ENCODE measurements at regions not wholly inside any gene's neighbourhood (a gene's known extent, or its start where the extent isn't known, plus 50 kb on each side); places are given as distances from the start of the nearest gene placed in this dataset.
"Not testable (repeated sequence)": the region's sequence is repeated elsewhere in the genome, so short reads cannot be mapped to it uniquely, and the experiment has no call there.

DNA sequence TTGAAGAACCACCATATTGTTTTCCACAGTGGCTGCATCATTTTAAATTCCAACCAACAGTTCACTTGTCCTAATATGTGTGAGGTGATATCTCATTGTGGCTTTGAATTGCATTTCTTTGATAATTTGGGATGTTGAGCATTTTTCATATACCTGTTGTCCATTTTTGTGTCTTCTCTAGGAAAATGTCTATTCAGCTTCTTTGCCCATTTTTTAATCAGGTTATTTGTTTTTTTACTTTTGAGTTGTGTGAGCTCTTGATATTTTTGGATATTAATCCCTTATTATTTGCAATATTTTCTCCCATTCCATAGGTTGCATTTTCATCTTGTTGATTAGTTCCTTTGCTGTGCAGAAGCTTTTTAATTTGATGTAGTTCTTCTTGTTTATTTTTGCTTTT, 95.1 kb upstream of the CCDC71L start:
- H3K4me1 ChIP-seq (ENCODE audit: low read length), result peaks cover 45% of the 10 kb centered on the region
- H3K4me2 ChIP-seq (ENCODE audit: low read length), result no peak overlapping the region
- no peaks in the 10 kb centered on the region for H4K20me1 ChIP-seq (ENCODE audit: insufficient read depth, low read length)
- no peak for TF ChIP-seq EZH2phosphoT487 (IDR thresholded peaks at IDR 0.05; ENCODE audit: low read depth)
- TF ChIP-seq CTCF (IDR thresholded peaks at IDR 0.05; ENCODE audit: low read depth, low read length), result no peak
- no peaks in the 10 kb centered on the region for H3K27me3 ChIP-seq (ENCODE audit: low read depth, low read length)
- H3K9me3 ChIP-seq (ENCODE audit: insufficient read depth, low read length), result no peaks in the 10 kb centered on the region
- peaks cover 4% of the 10 kb centered on the region for H3K36me3 ChIP-seq (replicated peaks; ENCODE audit: low read depth, low read length)
- no peak overlapping the region for H3K27ac ChIP-seq (ENCODE audit: low read length)
- H3K9ac ChIP-seq (ENCODE audit: low read length), result no peak overlapping the region
- H3K4me3 ChIP-seq (ENCODE audit: low read length), result no peak overlapping the region
- no peaks in the 10 kb centered on the region for H3K79me2 ChIP-seq (ENCODE audit: low read length)
- H2AFZ ChIP-seq (ENCODE audit: low read depth, low read length), result no peak overlapping the region

GRCh38 chr7:106756884-106757283, 95.9 kb upstream of the CCDC71L start:
- no peak for TF ChIP-seq EZH2phosphoT487 (IDR thresholded peaks at IDR 0.05; ENCODE audit: low read depth)
- TF ChIP-seq CTCF (IDR thresholded peaks at IDR 0.05; ENCODE audit: low read depth, low read length), result no peak
- H3K4me2 ChIP-seq (ENCODE audit: low read length), result no peak overlapping the region; the same call in 1 of the 2 replicates

GRCh38 chr7:106757846-106758245, 96.9 kb upstream of the CCDC71L start:
- TF ChIP-seq CTCF (IDR thresholded peaks at IDR 0.05; ENCODE audit: low read depth, low read length) (no peak), EZH2phosphoT487 (IDR thresholded peaks at IDR 0.05; ENCODE audit: low read depth) (no peak)
- Histone ChIP-seq H3K9ac (ENCODE audit: low read length) (peak overlapping the region; percentile 50), H3K79me2 (ENCODE audit: low read length) (no peaks in the 10 kb centered on the region), H2AFZ (ENCODE audit: low read depth, low read length) (no peak overlapping the region; the same call in 1 of the 2 replicates), H4K20me1 (ENCODE audit: insufficient read depth, low read length) (no peaks in the 10 kb centered on the region), H3K9me3 (ENCODE audit: insufficient read depth, low read length) (no peaks in the 10 kb centered on the region), H3K4me3 (ENCODE audit: low read length) (peak overlapping the region; percentile 6; the same call in 1 of the 2 replicates), H3K27ac (ENCODE audit: low read length) (peak overlapping the region; percentile 79), H3K4me2 (ENCODE audit: low read length) (peak overlapping the region; percentile 49), H3K4me1 (ENCODE audit: low read length) (peaks cover 37% of the 10 kb centered on the region), H3K27me3 (ENCODE audit: low read depth, low read length) (no peaks in the 10 kb centered on the region), H3K36me3 (replicated peaks; ENCODE audit: low read depth, low read length) (peaks cover 4% of the 10 kb centered on the region)

More at GRCh38 chr7:106756884-106757283, 95.9 kb upstream of the CCDC71L start:
- Histone ChIP-seq H3K4me3 (ENCODE audit: low read length) (no peak overlapping the region), H3K36me3 (replicated peaks; ENCODE audit: low read depth, low read length) (peaks cover 4% of the 10 kb centered on the region), H2AFZ (ENCODE audit: low read depth, low read length) (no peak overlapping the region), H3K4me1 (ENCODE audit: low read length) (peaks cover 45% of the 10 kb centered on the region), H3K9me3 (ENCODE audit: insufficient read depth, low read length) (no peaks in the 10 kb centered on the region), H3K27me3 (ENCODE audit: low read depth, low read length) (no peaks in the 10 kb centered on the region), H3K27ac (ENCODE audit: low read length) (peak overlapping the region; percentile 79), H3K9ac (ENCODE audit: low read length) (no peak overlapping the region; the same call in 1 of the 2 replicates), H3K79me2 (ENCODE audit: low read length) (no peaks in the 10 kb centered on the region), H4K20me1 (ENCODE audit: insufficient read depth, low read length) (no peaks in the 10 kb centered on the region)

DNA sequence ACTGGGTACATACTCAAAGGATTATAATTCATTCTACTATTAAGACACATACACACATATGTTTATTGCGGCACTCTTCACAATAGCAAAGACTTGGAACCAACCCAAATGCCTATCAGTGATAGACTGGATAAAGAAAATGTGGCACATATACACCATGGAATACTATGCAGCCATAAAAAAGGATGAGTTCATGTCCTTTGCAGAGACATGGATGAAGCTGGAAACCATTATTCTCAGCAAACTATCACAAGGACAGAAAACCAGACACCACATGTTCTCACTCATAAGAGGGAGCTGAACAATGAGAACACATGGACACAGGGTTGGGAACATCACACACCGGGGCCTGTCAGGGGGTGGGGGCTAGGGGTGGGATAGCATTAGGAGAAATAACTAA, 101.9 kb upstream of the CCDC71L start:
- H2AFZ ChIP-seq (ENCODE audit: low read depth, low read length); H4K20me1 ChIP-seq (ENCODE audit: insufficient read depth, low read length): not testable (repeated sequence)

GRCh38 chr7:106763717-106764116, 101.4 kb upstream of the PIK3CG start:
- Histone ChIP-seq H3K9me3 (ENCODE audit: insufficient read depth, low read length) (no peaks in the 10 kb centered on the region), H3K4me2 (ENCODE audit: low read length) (no peak overlapping the region), H3K79me2 (ENCODE audit: low read length) (no peaks in the 10 kb centered on the region), H2AFZ (ENCODE audit: low read depth, low read length) (no peak overlapping the region), H3K36me3 (replicated peaks; ENCODE audit: low read depth, low read length) (no peaks in the 10 kb centered on the region), H4K20me1 (ENCODE audit: insufficient read depth, low read length) (no peaks in the 10 kb centered on the region), H3K4me3 (ENCODE audit: low read length) (no peak overlapping the region), H3K27ac (ENCODE audit: low read length) (no peak overlapping the region), H3K9ac (ENCODE audit: low read length) (no peak overlapping the region), H3K27me3 (ENCODE audit: low read depth, low read length) (no peaks in the 10 kb centered on the region), H3K4me1 (ENCODE audit: low read length) (peaks cover 40% of the 10 kb centered on the region)
- TF ChIP-seq CTCF (IDR thresholded peaks at IDR 0.05; ENCODE audit: low read depth, low read length) (no peak), EZH2phosphoT487 (IDR thresholded peaks at IDR 0.05; ENCODE audit: low read depth) (no peak)

More for the DNA sequence above, 101.9 kb upstream of the CCDC71L start:
- not testable (repeated sequence) for H3K79me2 ChIP-seq (ENCODE audit: low read length); H3K9me3 ChIP-seq (ENCODE audit: insufficient read depth, low read length); H3K27me3 ChIP-seq (ENCODE audit: low read depth, low read length); H3K36me3 ChIP-seq (replicated peaks; ENCODE audit: low read depth, low read length); H3K9ac ChIP-seq (ENCODE audit: low read length); H3K4me2 ChIP-seq (ENCODE audit: low read length); H3K27ac ChIP-seq (ENCODE audit: low read length); H3K4me3 ChIP-seq (ENCODE audit: low read length)
- peaks cover 41% of the 10 kb centered on the region for H3K4me1 ChIP-seq (ENCODE audit: low read length)
